ENCODE measurements at regions not wholly inside any gene's neighbourhood (a gene's known extent, or its start where the extent isn't known, plus 50 kb on each side); places are given as distances from the start of the nearest gene placed in this dataset.
"Not testable (repeated sequence)": the region's sequence is repeated elsewhere in the genome, so short reads cannot be mapped to it uniquely, and the experiment has no call there.

- DNase-seq (ENCODE audit: low read depth, low spot score): no peak
Observed at GRCh38 chr18:60892441-60892840, 440.8 kb upstream of the CDH20 start.

- DNase-seq (ENCODE audit: low read depth, low spot score): no peak
Observed at GRCh38 chr18:60892855-60893254, 440.4 kb upstream of the CDH20 start.

- no peak for DNase-seq (ENCODE audit: low read depth, low spot score)
Observed at GRCh38 chr18:60893355-60894097, 439.7 kb upstream of the CDH20 start.

GRCh38 chr18:60894254-60894945, 438.8 kb upstream of the CDH20 start:
- DNase-seq (ENCODE audit: low read depth, low spot score): no peak

- DNase-seq (ENCODE audit: low read depth, low spot score): no peak
Observed at GRCh38 chr18:60895181-60895580, 438.0 kb upstream of the CDH20 start.

- DNase-seq (ENCODE audit: low read depth, low spot score): no peak
Observed at GRCh38 chr18:60898111-60898510, 435.1 kb upstream of the CDH20 start.

- no peak for DNase-seq (ENCODE audit: low read depth, low spot score)
Observed at GRCh38 chr18:60905699-60906098, 427.5 kb upstream of the CDH20 start.

- no peak for DNase-seq (ENCODE audit: low read depth, low spot score)
Observed at GRCh38 chr18:60910534-60910933, 422.7 kb upstream of the CDH20 start.

GRCh38 chr18:60911504-60911903, 421.7 kb upstream of the CDH20 start:
- DNase-seq (ENCODE audit: low read depth, low spot score): no peak

- DNase-seq (ENCODE audit: low read depth, low spot score): no peak
Observed at GRCh38 chr18:60915160-60915559, 418.1 kb upstream of the CDH20 start.

GRCh38 chr18:60918862-60919261, 414.4 kb upstream of the CDH20 start:
- not testable (repeated sequence) for DNase-seq (ENCODE audit: low read depth, low spot score)

GRCh38 chr18:60925892-60926291, 407.3 kb upstream of the CDH20 start:
- no peak for DNase-seq (ENCODE audit: low read depth, low spot score)

- DNase-seq (ENCODE audit: low read depth, low spot score): no peak
Observed at GRCh38 chr18:60929966-60930365, 403.3 kb upstream of the CDH20 start.

- DNase-seq (ENCODE audit: low read depth, low spot score): no peak
Observed at GRCh38 chr18:60935041-60935910, 398.0 kb upstream of the CDH20 start.

GRCh38 chr18:60936101-60936500, 397.1 kb upstream of the CDH20 start:
- DNase-seq (ENCODE audit: low read depth, low spot score): no peak

GRCh38 chr18:60943297-60943696, 389.9 kb upstream of the CDH20 start:
- DNase-seq (ENCODE audit: low read depth, low spot score): no peak

GRCh38 chr18:60950634-60951033, 382.6 kb upstream of the CDH20 start:
- DNase-seq (ENCODE audit: low read depth, low spot score): no peak

GRCh38 chr18:60951091-60951490, 382.1 kb upstream of the CDH20 start:
- no peak for DNase-seq (ENCODE audit: low read depth, low spot score)

GRCh38 chr18:60962625-60963024, 370.6 kb upstream of the CDH20 start:
- no peak for DNase-seq (ENCODE audit: low read depth, low spot score)

GRCh38 chr18:60965856-60966255, 367.4 kb upstream of the CDH20 start:
- no peak for DNase-seq (ENCODE audit: low read depth, low spot score)

- no peak for DNase-seq (ENCODE audit: low read depth, low spot score)
Observed at GRCh38 chr18:60966876-60967275, 366.4 kb upstream of the CDH20 start.

GRCh38 chr18:60975420-60975819, 357.8 kb upstream of the CDH20 start:
- no peak for DNase-seq (ENCODE audit: low read depth, low spot score)

Measured in iPS DF 19.7 (cell line).